OCI-LY7 (cell line): ENCODE measurements at regions not wholly inside any gene's neighbourhood (a gene's known extent, or its start where the extent isn't known, plus 50 kb on each side); places are given as distances from the start of the nearest gene placed in this dataset.
"Not testable (repeated sequence)": the region's sequence is repeated elsewhere in the genome, so short reads cannot be mapped to it uniquely, and the experiment has no call there.

Experiments used
- BruUV-seq: library from RNA; stranded (reverse); fragments of 400-500 nt; replicated peaks from 2 replicates; lab custom pipeline; 2021; lab: Mats Ljungman, UMichigan
- CTCF ChIA-PET: fragments of 300-600 bp; sonication (Branson Sonifier 250); formaldehyde crosslinking; loops from one replicate; lab custom pipeline; 2022; ENCODE audit warnings: antibody characterized with exemption; ENCODE audit not compliant: unreplicated experiment; lab: Charles Lee
- POLR2A ChIA-PET: fragments of 300-600 bp; sonication (Branson Sonifier 250); formaldehyde crosslinking; loops from one replicate; lab custom pipeline; 2022; ENCODE audit warnings: antibody characterized with exemption; lab: Charles Lee
- DNase-seq: peaks from one replicate; pipeline ENCODE4 v3.0.0-alpha.2; 2015; ENCODE audit warnings: low spot score
- H2AFZ ChIP-seq: fragments of 200-600 bp; sonication (generic), shearing (Covaris generic); 2 replicates; pipeline ENCODE4 v1.6.1; 2014; ENCODE audit warnings: mild to moderate bottlenecking, antibody characterized with exemption, low read length, moderate library complexity
- H3K27ac ChIP-seq: fragments of 200-600 bp; sonication (generic); 2 replicates; pipeline ENCODE4 v1.5.1; 2014; ENCODE audit warnings: mixed run types, low read depth, mild to moderate bottlenecking, moderate library complexity, low read length, inconsistent platforms; ENCODE audit not compliant: poor library complexity, severe bottlenecking
- H3K36me3 ChIP-seq: fragments of 200-600 bp; sonication (generic); 2 replicates; pipeline ENCODE4 v1.6.1; 2014; ENCODE audit warnings: mild to moderate bottlenecking, antibody characterized with exemption, low read length, moderate library complexity, mixed read lengths; ENCODE audit not compliant: insufficient read depth
- H3K4me1 ChIP-seq: fragments of 200-600 bp; sonication (generic); 2 replicates; pipeline ENCODE4 v1.5.1; 2014; ENCODE audit warnings: mild to moderate bottlenecking, low read length; ENCODE audit not compliant: insufficient read depth, poor library complexity, severe bottlenecking
- H3K4me2 ChIP-seq: fragments of 200-600 bp; sonication (generic); 2 replicates; pipeline ENCODE4 v1.6.1; 2014; ENCODE audit warnings: mild to moderate bottlenecking, low read length
- H3K4me3 ChIP-seq: fragments of 200-600 bp; sonication (generic); 2 replicates; pipeline ENCODE4 v1.5.1; 2014; ENCODE audit warnings: mild to moderate bottlenecking, low read depth, low read length; ENCODE audit not compliant: poor library complexity, severe bottlenecking
- H3K79me2 ChIP-seq: fragments of 200-600 bp; sonication (generic); 2 replicates; pipeline ENCODE4 v1.6.1; 2016; ENCODE audit warnings: low read depth, mild to moderate bottlenecking, low read length, moderate library complexity, mixed read lengths; ENCODE audit not compliant: insufficient read depth
- H3K9me2 ChIP-seq: fragments of 200-600 bp; sonication (generic); 2 replicates; pipeline ENCODE4 v1.6.1; 2016; ENCODE audit warnings: mild to moderate bottlenecking, low read length, mixed read lengths; ENCODE audit not compliant: insufficient read depth
- H3K9me3 ChIP-seq: fragments of 200-600 bp; sonication (generic); 2 replicates; pipeline ENCODE4 v1.6.1; 2014; ENCODE audit warnings: mild to moderate bottlenecking, mixed run types, low read length, mixed read lengths
- H4K20me1 ChIP-seq: fragments of 200-600 bp; sonication (generic); 2 replicates; pipeline ENCODE4 v1.6.1; 2014; ENCODE audit warnings: mild to moderate bottlenecking, antibody characterized with exemption, low read length, moderate library complexity, mixed read lengths; ENCODE audit not compliant: insufficient read depth
- CTCF ChIP-seq: fragments of 200-600 bp; sonication (generic); conservative IDR thresholded peaks from 2 replicates; pipeline ENCODE4 v1.5.1; 2014; ENCODE audit warnings: mild to moderate bottlenecking, antibody characterized with exemption, low read length, moderate library complexity, mixed read lengths
- EZH2phosphoT487 ChIP-seq: fragments of 200-600 bp; sonication (generic); IDR thresholded peaks from 2 replicates; pipeline ENCODE4 v1.6.1; 2018; ENCODE audit warnings: low read depth, borderline replicate concordance, mild to moderate bottlenecking, mixed run types, antibody characterized with exemption, low read length, moderate library complexity, mixed read lengths
- intact Hi-C: fragments of 100-400 bp; cut with micrococcal nuclease; formaldehyde crosslinking; loops from one replicate; pipeline ENCODE4 v1.10.0; 2022; ENCODE audit not compliant: unreplicated experiment

GRCh38 chrX:47302396-47302795 lies 68.0 kb upstream of the ZNF157 start:
- no peak for DNase-seq
- Histone ChIP-seq H3K27ac (no peak overlapping the region), H3K4me3 (no peak overlapping the region), H3K4me1 (no peaks in the 10 kb centered on the region), H3K4me2 (no peak overlapping the region), H3K79me2 (no peaks in the 10 kb centered on the region), H3K9me2 (no peaks in the 10 kb centered on the region), H3K36me3 (no peaks in the 10 kb centered on the region), H3K9me3 (no peaks in the 10 kb centered on the region), H4K20me1 (no peaks in the 10 kb centered on the region), H2AFZ (no peak overlapping the region)
- TF ChIP-seq CTCF (no peak), EZH2phosphoT487 (no peak)
- POLR2A ChIA-PET, result no interaction called here
- CTCF ChIA-PET, result no interaction called here
- BruUV-seq, result no TSS peak
- intact Hi-C loops, result no loop called here

GRCh38 chrX:47306471-47307023 lies 63.8 kb upstream of the ZNF157 start:
- BruUV-seq, intact Hi-C loops, H4K20me1 ChIP-seq, CTCF ChIA-PET, H3K4me3 ChIP-seq, H3K4me1 ChIP-seq, H2AFZ ChIP-seq, H3K9me3 ChIP-seq, H3K9me2 ChIP-seq, H3K79me2 ChIP-seq, DNase-seq, H3K36me3 ChIP-seq, H3K27ac ChIP-seq, H3K4me2 ChIP-seq: not testable (repeated sequence)
- POLR2A ChIA-PET, result interaction anchor here (0.7 kb wide), 1 partner anchor 509 kb away, joined by 3 read pairs; no protein-coding TSS in a partner anchor

GRCh38 chrX:47311932-47312774 lies 58.2 kb upstream of the ZNF157 start:
- POLR2A ChIA-PET, result interaction anchor here (0.7 kb wide), 1 partner anchor 49 kb away, joined by 3 read pairs; no protein-coding TSS in a partner anchor
- 0 out of 2 replicates have a peak overlapping the region, but pooled peaks have one; percentile 31 for H2AFZ ChIP-seq
- CTCF ChIA-PET, result interaction anchor here (0.7 kb wide), 1 partner anchor 17 kb away, joined by 3 read pairs; no protein-coding TSS in a partner anchor
- H3K79me2 ChIP-seq, result no peaks in the 10 kb centered on the region
- no peak overlapping the region for H3K27ac ChIP-seq
- H4K20me1 ChIP-seq, result no peaks in the 10 kb centered on the region
- no peak for TF ChIP-seq EZH2phosphoT487
- peak; percentile 61 for TF ChIP-seq CTCF
- H3K4me3 ChIP-seq, result no peak overlapping the region
- intact Hi-C loops, result no loop called here
- H3K9me2 ChIP-seq, result no peaks in the 10 kb centered on the region
- no peaks in the 10 kb centered on the region for H3K9me3 ChIP-seq
- H3K4me1 ChIP-seq, result no peaks in the 10 kb centered on the region
- peak; percentile 48 for DNase-seq
- peak overlapping the region; percentile 23; the same call in 1 of the 2 replicates for H3K4me2 ChIP-seq
- no peaks in the 10 kb centered on the region for H3K36me3 ChIP-seq
- no TSS peak for BruUV-seq
